ENCODE measurements at regions not wholly inside any gene's neighbourhood (a gene's known extent, or its start where the extent isn't known, plus 50 kb on each side); places are given as distances from the start of the nearest gene placed in this dataset.
A peak's percentile ranks its signal among the peaks of the same experiment; 100 is the strongest.

DNA sequence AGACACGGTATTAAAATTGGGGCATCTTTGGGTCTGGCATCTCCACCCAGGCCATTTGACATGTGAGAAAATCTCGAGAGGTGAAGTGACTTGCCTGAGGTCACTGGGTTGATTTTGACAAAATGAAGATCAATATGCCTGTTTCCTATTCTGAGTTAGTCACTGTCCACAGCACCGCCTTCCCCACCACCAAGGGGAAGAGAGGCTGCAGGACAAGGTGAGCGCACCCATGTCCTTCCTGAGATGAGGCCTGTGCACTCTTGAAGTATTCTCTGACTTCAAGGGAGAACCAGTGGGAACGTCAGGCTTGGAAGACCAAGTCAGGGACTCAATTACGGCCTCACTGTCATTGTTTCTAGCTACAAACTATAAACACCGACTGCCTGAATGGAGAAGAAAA lies 49.9 kb upstream of the WSB1 start:
- TF ChIP-seq POLR2A (IDR thresholded peaks at IDR 0.05) (no peak), EP300 (IDR thresholded peaks at IDR 0.05) (no peak), POLR2AphosphoS5 (IDR thresholded peaks at IDR 0.05) (no peak)
- TF ChIP-seq, protein P1, sequence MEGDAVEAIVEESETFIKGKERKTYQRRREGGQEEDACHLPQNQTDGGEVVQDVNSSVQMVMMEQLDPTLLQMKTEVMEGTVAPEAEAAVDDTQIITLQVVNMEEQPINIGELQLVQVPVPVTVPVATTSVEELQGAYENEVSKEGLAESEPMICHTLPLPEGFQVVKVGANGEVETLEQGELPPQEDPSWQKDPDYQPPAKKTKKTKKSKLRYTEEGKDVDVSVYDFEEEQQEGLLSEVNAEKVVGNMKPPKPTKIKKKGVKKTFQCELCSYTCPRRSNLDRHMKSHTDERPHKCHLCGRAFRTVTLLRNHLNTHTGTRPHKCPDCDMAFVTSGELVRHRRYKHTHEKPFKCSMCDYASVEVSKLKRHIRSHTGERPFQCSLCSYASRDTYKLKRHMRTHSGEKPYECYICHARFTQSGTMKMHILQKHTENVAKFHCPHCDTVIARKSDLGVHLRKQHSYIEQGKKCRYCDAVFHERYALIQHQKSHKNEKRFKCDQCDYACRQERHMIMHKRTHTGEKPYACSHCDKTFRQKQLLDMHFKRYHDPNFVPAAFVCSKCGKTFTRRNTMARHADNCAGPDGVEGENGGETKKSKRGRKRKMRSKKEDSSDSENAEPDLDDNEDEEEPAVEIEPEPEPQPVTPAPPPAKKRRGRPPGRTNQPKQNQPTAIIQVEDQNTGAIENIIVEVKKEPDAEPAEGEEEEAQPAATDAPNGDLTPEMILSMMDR (IDR thresholded peaks at IDR 0.05): no peak
- Histone ChIP-seq H3K4me1 (peaks cover 25 to 70% (median 45%) of the 10 kb centered on the region in 4 donors), H3K27me3 (no peaks in the 10 kb centered on the region), H3K36me3 (no peaks in the 10 kb centered on the region), H3K27ac (peak overlapping the region in 4 of 5 donors; percentile 81 to 90 (median 84)), H3K4me3 (no peak overlapping the region), H3K9me3 (no peaks in the 10 kb centered on the region)
- DNase-seq: no peak
- intact Hi-C loops (cut with DNase I; ENCODE audit: low total_unique reads): loop anchor here (5.0 to 10.0 kb wide), 2 partner anchors 51 to 98 kb away; partner anchors contain the start of gene WSB1
- WGBS, 5 donors: 86 to 93% (median 92%) methylated on average over 7 of the region's 7 CpGs
